ENCODE measurements at regions not wholly inside any gene's neighbourhood (a gene's known extent, or its start where the extent isn't known, plus 50 kb on each side); places are given as distances from the start of the nearest gene placed in this dataset.
"Not testable (repeated sequence)": the region's sequence is repeated elsewhere in the genome, so short reads cannot be mapped to it uniquely, and the experiment has no call there.

GRCh38 chr1:146283527-146283880 lies 54.7 kb upstream of the NOTCH2NLA start:
- H3K27ac ChIP-seq; H3K4me1 ChIP-seq (replicated peaks); H3K9me3 ChIP-seq; intact Hi-C loops (cut with DNase I); H3K36me3 ChIP-seq; DNase-seq (ENCODE audit: low spot score); H3K27me3 ChIP-seq (replicated peaks; ENCODE audit: insufficient read depth); H3K4me3 ChIP-seq: not testable (repeated sequence)
- WGBS = no CpG with 5 or more reads among the region's 3 CpGs

- H3K9me3 ChIP-seq; DNase-seq (ENCODE audit: low spot score); H3K4me1 ChIP-seq (replicated peaks); H3K27ac ChIP-seq; H3K27me3 ChIP-seq (replicated peaks; ENCODE audit: insufficient read depth); H3K36me3 ChIP-seq; H3K4me3 ChIP-seq; intact Hi-C loops (cut with DNase I): not testable (repeated sequence)
- WGBS = no CpG with 5 or more reads among the region's 5 CpGs
Measured at GRCh38 chr1:146282807-146283526, 54.1 kb upstream of the NOTCH2NLA start.

- WGBS = no CpG with 5 or more reads among the region's 4 CpGs
- H3K4me3 ChIP-seq; H3K9me3 ChIP-seq; H3K27me3 ChIP-seq (replicated peaks; ENCODE audit: insufficient read depth); H3K4me1 ChIP-seq (replicated peaks); H3K36me3 ChIP-seq; H3K27ac ChIP-seq; DNase-seq (ENCODE audit: low spot score); intact Hi-C loops (cut with DNase I): not testable (repeated sequence)
Measured at GRCh38 chr1:146281522-146281921, 52.7 kb upstream of the NOTCH2NLA start.

- H3K27me3 ChIP-seq (replicated peaks; ENCODE audit: insufficient read depth); intact Hi-C loops (cut with DNase I); H3K27ac ChIP-seq; H3K4me3 ChIP-seq; H3K9me3 ChIP-seq; H3K4me1 ChIP-seq (replicated peaks); DNase-seq (ENCODE audit: low spot score); H3K36me3 ChIP-seq: not testable (repeated sequence)
- WGBS = no CpG with 5 or more reads among the region's 2 CpGs
Measured at GRCh38 chr1:146278758-146279157, 49.9 kb upstream of the NOTCH2NLA start.

Small RNAs in the stretch of these regions (small RNA-seq; reads per million reads assigned to genes)
- gene RF00003 (0 reads per million in 2 donors), gene RF00619 (0 reads per million in 2 donors), gene RNA5SP536 (0 reads per million in 2 donors), gene RNU6-1071P (0 reads per million in 2 donors)
